UCSD-AML1 (cell line): ENCODE measurements at regions not wholly inside any gene's neighbourhood (a gene's known extent, or its start where the extent isn't known, plus 50 kb on each side); places are given as distances from the start of the nearest gene placed in this dataset.
"Not testable (repeated sequence)": the region's sequence is repeated elsewhere in the genome, so short reads cannot be mapped to it uniquely, and the experiment has no call there.

ENCODE experiments used
- DNase-seq: peaks from one replicate; lab custom pipeline; 2025; ENCODE audit not compliant: unreplicated experiment; lab: John Stamatoyannopoulos, UW

GRCh38 chr17:71780596-71780995 is 340.2 kb upstream of the SOX9 start:
- no peak for DNase-seq

GRCh38 chr17:71782021-71782420 is 338.8 kb upstream of the SOX9 start:
- not testable (repeated sequence) for DNase-seq

DNA sequence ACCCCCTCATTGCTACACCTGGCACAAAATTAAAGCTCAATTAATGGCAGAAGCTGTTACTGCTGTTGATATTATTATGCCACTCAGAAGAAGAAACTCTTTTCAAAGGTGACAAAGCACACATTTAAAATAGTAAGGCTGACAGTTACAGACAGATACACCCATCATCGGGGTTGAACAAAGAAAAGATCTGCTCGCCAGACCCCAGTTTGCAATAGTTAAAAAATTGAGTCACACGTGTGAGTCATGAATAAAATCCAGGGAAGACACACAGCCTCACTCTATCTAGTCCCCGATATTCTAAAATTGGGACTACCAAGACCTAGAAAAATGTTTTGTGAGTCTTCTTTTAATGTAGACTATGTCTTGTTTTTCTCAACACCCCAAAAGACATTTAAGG is 330.0 kb upstream of the SOX9 start:
- no peak for DNase-seq

- DNase-seq: no peak
Observed at GRCh38 chr17:71791311-71791710, 329.5 kb upstream of the SOX9 start.

- no peak for DNase-seq
Observed at GRCh38 chr17:71792966-71793365, 327.9 kb upstream of the SOX9 start.

DNA sequence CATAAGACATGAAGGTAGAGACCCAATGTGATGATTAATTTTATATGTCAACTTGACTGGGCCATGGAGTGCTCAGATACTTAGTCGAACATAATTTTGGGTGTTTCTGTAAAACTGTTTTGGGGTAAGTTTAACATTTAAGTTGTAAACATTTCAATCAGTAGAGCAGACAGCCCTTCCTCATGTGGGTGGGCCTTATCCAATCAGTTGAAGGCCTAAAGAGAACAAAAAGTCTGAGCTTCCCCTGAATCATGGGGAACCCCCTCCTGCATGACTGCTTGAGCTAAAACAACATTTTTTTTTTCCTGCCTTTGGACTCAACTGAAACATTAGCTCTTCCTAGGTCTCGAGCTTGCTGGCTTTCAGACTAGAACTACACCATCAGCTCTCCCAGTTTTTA is 327.3 kb upstream of the SOX9 start:
- no peak for DNase-seq

DNA sequence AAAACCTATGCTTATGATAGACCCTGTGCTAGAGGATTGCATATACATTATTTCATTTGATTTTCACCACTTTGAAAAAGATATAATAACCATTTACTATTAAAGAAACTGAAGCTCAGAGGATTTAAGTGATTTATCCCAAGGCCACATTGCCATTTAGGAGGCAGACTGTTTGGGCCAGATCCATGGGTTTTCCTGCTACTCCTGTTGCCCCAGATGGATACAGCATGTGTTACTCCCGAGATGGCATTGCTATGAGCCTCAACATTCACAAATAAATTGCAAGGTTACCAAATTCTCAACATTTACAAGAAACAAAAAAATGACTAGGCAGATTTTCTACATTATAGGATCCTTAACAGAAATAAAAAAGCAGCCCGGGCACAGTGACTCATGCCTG is 322.1 kb upstream of the SOX9 start:
- no peak for DNase-seq

- DNase-seq: no peak
Observed at GRCh38 chr17:71799657-71800056, 321.2 kb upstream of the SOX9 start.

- no peak for DNase-seq
Observed at GRCh38 chr17:71801301-71801700, 319.5 kb upstream of the SOX9 start.

DNA sequence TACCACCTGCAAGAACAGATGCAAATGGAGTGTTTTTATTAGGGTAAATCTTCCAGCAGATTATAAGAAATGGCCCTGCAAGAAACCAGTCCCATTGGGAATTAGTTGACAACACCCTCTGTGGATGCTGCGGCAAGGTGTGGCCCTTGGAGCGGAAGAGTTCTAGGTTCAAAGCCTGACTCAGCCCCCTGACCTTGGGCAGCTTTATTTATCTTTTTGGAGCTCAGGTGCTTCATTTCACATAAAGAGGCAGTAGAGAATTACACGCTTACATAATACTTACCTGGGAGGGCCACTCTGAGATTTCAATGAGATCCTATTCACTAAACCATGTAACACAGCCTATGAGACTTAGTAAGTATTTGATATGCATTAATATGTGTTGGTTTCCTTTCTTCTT is 318.2 kb upstream of the SOX9 start:
- no peak for DNase-seq

- no peak for DNase-seq
Observed at GRCh38 chr17:71803656-71804284, 317.1 kb upstream of the SOX9 start.

GRCh38 chr17:71809537-71809936 is 311.3 kb upstream of the SOX9 start:
- no peak for DNase-seq

DNA sequence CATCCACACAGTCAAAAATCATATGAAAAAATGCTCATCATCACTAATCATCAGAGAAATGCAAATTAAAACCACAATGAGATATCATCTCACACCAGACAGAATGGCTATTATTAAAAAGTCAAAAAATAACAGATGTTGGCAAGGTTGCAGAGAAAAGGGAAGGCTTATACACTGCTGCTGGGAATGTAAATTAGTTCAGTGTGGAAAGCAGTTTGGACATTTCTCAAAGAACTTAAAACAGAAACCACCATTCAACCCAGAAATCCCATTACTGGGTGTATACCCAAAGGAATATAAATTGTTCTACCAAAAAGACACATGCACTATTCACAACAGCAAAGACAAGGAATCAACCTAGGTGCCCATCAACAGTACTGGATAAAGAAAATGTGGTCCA is 307.0 kb upstream of the SOX9 start:
- not testable (repeated sequence) for DNase-seq

GRCh38 chr17:71821511-71821910 is 299.3 kb upstream of the SOX9 start:
- DNase-seq: no peak

- no peak for DNase-seq
Observed at GRCh38 chr17:71824671-71825070, 296.1 kb upstream of the SOX9 start.

GRCh38 chr17:71825687-71826086 is 295.1 kb upstream of the SOX9 start:
- DNase-seq: no peak

GRCh38 chr17:71828182-71828596 is 292.6 kb upstream of the SOX9 start:
- no peak for DNase-seq

DNA sequence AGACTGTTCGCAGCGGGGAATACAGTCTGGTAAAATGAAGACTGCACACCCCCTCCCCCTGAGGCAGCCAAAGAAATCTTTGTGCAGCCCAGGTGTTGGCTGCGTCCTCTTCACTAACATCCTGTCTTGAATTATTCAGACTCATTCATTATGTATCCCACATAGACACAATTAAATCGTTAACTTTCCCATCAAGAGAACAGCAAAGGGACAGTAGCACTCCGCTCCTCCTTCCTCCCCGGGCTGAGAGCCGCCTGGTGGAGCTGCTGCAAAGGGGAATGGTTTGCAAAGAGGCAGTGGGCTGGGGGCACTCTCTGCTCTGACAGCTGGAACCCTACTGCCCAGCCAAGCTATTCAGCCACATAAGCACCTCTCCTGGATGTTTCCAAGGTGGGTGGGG is 290.0 kb upstream of the SOX9 start:
- no peak for DNase-seq

DNA sequence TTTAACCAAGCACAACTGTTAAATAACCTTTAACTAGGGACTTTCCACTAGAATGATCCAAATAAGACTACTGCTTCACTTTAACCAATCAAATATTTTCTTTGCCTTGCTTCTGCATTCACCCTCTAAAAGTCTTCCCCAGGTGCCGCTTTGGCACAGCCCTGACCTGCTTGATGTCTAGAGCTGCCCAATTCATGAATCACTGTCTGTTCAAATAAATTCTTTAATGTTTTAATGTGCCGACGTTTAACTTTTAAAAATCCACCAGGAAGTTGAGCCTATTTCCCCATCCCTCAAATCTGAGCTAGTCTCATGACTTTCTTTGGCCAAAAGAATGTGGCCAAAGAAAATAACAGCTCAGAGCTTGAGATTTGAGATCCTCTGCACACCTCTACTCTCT is 277.8 kb upstream of the SOX9 start:
- DNase-seq: no peak

DNA sequence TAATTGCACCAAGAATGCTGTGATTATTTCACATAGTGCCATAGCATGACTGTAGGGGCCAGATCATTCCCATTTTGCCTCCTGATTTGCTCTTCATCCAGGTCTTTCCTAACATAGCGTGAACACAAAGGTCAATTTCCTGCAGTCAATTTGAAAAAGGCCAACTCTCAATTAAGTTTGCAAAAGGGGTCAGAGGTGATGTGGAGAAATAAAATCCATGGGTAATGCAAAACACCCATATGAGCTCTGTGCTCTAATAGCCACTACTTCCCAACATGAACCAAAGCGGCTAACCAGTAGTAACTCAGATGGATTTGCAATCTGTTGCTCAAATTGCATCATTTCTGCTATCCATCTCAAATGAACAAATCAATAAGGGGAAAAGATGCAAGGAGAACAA is 275.5 kb upstream of the SOX9 start:
- DNase-seq: no peak

GRCh38 chr17:71846561-71847110 is 274.2 kb upstream of the SOX9 start:
- no peak for DNase-seq

GRCh38 chr17:71849783-71850768 is 270.7 kb upstream of the SOX9 start:
- no peak for DNase-seq
